Dedifferentiated amniotic fluid mesenchymal stem cell (primary cell): ENCODE measurements at regions not wholly inside any gene's neighbourhood (a gene's known extent, or its start where the extent isn't known, plus 50 kb on each side); places are given as distances from the start of the nearest gene placed in this dataset.
A peak's percentile ranks its signal among the peaks of the same experiment; 100 is the strongest.
"Not testable (repeated sequence)": the region's sequence is repeated elsewhere in the genome, so short reads cannot be mapped to it uniquely, and the experiment has no call there.

Source experiments
- DNase-seq: peaks from one replicate; pipeline ENCODE4 v3.0.0-alpha.2; 2016; ENCODE audit errors: extremely low spot score

DNA sequence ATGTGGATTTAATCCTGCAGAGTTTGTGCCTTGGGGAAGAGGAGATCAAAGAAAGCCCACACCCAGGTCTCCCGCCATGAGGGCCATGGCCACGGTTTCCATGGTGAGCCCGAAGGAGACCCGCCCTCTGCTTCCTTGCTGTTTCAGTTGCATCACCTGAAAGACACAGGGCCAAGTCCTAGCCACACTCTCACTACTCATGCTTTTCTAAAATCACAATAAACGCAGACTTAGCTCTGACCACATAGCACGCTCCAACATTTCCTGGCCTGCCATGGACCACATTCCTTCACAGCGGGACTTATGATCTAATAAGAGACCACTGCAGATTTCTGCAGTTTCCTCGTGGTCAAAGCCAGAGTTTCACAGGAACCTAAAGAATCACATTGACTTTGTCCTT is 426.0 kb upstream of the NR3C2 start:
- no peak for DNase-seq

DNA sequence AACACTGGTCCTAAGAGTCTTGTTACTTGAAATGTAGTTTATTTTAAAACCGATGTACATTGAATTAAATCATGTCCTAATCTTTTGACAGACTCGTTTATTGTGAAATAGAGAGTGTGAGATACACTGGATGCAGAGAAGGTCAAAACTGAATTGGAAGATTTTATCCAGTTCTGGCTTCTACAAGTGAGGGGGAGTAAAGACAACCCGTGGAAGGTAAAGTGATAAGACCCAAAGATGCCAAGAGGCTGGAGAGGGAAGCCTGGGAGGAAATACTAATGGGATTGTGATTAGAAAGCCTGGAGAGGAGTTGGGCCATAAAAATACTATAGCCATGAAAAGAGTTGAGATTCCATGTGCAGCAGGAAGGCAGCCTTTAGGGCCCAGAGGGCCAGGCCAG is 424.5 kb upstream of the NR3C2 start:
- no peak for DNase-seq

DNA sequence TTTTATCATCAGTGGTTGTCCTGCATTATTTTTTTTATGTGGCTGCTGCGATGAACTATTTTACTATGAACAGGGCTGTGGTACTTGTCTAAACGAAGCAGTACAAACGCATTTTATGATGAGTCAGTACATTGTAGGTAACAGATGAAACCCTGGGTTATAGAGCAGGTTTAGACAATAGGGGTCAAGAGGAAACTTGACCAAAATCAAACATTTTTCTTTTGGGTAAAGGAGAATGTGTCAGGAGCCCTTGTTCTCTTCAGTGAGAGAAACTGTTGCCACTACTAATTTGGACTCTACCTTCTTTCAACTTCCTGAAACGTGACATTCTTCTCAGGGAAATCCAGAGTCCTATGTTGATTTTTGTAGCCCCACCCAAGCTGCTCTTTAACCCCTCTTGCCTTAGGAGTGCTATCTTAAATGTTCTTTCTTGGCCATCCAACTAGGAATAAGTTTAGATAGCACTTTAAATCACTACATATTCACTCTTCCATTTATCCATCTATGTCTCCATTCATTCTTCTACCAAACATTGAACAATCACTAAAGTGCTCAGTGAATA is 415.8 kb upstream of the NR3C2 start:
- DNase-seq: no peak

DNA sequence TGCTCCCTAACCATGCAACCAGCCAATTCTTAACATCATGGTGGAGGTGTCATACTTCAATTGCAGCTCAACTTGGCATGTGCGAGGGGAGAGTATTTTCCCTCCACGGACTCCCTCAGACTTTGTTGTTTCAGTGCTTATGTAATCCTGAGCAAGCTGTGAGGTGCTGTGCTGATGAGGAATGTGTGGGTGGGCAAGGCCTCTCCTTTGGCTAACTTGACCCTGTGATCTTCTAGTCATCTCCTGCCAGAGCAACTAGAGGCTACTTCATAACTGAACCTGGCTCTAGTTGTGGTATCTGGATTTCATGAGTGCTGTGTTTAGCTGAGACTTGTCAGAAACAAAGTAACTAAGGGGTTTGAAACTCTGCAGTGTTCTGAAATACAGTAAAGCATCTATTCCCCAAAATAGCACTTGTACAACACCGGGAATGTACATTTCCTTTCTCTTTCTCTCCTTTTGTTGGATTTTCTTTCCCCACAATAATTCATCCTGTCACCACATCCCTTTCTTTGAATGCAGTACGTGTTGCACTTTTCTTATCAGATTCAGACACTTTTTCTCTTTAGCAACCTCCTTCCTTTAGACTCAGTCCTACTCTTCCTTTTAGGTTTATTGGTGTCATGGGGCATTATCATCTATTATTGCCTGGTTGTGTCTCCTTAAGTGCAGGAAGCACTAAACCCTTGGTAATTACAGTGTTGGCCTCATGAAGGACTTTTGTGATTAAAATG is 415.2 kb upstream of the NR3C2 start:
- no peak for DNase-seq

DNA sequence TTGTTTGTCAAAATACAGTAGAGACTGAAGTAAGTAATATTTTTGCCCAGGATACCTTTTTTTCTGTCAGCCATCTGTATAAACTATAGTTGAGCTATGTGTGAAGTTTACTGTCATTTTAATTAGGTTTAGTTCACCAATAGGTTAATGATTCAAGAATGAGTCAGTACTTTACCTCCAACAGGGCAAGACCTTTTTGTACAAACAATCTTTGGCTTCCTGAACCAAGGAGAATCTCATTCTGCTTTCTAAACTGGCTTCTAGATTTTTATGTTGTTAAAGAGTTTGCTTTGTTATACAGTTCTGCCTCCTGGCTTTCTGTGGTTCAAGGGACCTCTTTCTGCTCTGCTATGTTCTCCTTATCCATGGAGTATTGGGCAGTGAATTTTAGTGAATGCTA is 412.0 kb upstream of the NR3C2 start:
- DNase-seq: no peak

DNA sequence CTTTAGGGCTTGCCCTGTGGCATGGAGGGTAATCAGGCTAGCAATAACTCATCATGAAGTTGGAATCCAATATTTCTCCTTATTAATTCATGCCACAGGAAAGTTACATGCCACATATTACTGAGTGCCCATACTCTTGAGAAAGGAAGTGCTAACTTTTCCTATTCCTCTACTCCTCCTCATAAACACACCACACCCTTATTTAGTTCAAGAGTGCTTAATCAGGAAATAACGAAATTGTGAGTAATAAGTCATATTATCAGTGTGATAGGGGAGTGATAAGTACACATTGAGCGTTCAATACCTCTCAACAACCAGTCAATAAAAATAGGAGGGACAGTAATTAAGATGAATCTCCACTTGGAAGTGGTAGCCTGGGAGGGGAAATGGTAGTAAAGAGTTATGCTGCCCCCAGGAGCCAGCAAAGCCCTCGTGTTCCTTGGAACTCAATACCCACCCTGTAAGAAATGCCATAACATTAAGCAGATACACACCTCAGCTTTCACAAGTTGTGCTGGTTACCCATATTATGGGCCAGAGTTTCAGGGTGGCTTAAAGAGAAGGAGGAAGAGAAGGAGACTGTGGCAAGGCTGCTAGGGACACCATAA is 410.0 kb upstream of the NR3C2 start:
- DNase-seq: no peak

DNA sequence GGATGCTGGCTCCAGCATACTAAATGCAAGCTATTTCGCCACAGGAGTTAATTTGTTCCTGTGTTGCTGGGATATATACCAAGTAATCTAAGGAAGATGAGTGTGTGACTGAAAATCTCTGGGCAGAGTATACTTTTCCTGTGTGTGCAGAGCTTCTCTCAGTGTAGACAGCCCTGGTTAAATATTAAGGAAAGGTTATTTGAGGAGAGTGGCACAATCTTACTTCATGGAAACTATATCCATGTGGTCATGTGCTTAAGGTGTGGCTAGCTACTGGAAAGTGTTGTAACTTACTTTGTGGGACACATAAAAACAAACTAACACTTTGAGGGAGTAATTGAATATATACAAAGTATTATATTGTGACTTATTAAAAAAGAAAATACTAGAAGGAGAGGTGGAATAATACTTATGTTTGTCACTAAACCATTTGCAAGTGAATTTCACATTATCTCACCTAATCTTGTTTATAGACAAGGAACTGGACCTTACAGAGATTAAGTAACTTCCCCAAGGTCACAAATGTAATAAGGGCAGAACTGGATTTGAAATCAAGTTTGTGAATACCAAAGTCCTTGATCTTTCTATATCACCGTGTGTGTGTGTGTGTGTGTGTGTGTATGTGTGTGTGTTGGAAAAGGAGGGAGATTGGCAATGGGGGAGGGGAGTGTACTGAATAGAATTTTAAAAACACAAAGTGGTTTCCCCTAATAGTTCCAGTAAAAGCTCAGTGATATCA is 408.2 kb upstream of the NR3C2 start:
- no peak for DNase-seq

DNA sequence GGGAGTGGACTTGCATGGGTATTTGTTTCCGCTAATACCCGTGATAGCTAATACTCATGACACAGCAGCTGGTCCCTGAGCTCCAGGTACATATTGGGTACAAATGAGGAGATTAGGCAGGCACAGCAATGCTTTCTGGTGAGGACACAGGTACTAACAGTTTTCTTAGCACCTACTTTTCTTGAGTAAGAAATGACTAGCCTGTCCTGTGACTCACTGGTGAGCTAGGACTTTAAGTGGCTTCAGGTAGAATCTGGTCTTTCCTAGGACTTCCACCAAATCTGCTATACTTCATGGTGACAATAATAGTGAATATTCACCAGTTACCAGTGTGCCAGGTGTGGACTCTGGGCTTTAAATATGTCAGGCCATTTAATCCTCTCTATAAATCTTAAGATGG is 407.4 kb upstream of the NR3C2 start:
- DNase-seq: no peak

DNA sequence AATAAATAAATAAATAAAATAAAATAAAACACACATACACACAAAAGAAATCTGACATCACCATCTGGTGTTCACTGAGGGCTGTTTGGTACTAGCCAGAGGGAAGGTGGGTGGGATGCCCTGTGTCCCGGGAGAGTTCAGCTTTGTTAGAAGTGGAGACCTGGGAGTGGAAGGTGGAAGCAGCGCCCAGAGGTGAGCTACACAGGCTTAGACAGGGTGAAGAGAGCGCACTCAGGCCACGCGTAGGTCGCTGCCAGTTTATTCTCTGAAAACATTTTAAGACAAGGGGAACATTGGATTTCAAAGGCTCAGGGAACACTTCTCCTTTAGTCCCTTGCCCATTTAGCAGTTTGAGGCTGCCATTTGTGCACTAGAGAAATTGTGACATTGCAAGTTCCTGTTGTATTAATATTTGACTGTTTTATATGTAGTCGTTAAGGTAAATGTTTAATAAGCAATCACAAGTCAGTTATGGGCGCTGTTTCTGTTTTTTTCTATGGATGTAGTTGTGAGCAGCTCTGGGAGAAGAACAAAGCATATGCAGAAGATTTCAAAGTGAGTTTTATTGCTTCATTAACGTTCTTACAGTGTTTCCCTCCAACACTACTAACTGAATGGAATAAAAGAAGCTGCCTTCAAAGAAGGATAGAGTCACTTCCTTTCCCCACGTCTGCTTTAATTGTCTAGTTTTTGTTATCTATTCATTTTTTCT is 405.5 kb upstream of the NR3C2 start:
- DNase-seq: no peak

DNA sequence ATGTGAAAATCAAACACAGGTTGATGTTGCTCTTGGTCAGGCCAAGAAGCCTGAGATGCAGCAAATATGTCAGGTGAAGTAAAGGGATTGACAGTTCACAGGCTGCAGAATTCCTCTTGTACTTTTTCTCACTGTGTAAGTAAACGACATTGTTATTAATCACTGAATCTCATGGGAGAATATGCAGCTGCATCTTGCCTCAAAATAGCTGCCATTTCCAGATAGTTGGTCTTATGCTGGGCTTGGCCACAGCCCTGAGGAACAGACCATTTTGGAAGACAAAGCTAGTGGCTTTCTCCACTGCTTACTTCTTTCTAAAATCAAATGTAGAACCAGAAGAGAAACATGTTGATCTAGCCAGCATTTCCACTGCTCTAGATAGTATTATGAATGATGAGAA is 403.4 kb upstream of the NR3C2 start:
- DNase-seq: no peak

DNA sequence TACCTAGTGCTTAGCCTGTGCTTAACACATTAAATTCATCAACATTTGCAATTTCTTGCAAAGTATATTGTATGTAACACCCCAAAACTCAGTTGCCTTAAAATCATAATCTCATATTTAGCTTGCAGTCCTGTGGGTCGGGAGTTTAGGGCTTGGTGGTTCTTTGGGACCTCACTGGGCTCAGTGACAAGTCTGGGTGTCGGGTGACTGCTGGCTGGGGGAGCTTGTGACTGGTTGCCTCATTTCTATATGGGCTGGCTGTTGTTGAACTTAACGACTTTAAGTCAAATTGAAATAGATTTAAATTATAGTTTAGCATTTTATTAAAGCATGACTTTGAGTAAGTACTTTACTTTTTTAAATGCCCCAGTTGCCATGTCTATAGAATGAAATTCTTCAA is 401.4 kb upstream of the NR3C2 start:
- DNase-seq: no peak

DNA sequence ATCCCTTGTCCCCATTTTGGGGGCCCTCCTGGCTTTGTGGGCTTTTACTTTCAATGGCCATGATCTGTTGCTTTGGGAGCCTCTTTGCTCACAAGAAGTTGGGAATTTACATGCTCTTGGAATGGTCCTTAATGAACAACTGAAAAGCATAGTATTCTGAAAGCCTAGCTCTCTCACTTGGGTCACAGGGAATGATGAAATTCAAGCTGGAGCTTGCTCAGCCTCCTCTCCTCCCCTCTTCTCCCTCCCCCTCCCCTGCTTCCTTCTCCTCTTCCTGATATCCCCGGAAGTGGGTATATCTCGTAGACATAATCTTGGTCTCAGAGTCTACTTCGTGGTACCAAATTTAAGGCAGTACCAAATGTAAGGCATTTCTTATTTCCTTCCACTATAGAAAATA is 400.6 kb upstream of the NR3C2 start:
- DNase-seq: no peak

DNA sequence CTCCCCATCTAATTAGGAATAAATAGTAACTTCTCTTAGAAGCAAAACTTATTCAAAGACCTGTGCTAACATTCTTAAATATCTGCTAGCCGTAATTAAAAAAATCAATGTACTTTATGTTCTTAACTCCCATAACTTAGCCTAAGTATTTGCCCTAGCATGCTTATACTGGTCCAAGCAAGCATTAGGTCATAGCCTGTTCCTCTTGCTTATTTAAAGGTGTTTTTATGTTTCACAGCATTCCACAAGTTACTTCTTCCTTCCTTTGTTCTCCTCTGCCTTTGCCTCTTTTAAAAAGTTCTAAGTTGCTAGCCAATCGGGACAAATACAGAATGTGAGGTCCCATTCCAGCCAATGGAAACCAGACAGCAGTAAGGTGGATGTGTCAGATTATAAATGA is 395.4 kb upstream of the NR3C2 start:
- not testable (repeated sequence) for DNase-seq

DNA sequence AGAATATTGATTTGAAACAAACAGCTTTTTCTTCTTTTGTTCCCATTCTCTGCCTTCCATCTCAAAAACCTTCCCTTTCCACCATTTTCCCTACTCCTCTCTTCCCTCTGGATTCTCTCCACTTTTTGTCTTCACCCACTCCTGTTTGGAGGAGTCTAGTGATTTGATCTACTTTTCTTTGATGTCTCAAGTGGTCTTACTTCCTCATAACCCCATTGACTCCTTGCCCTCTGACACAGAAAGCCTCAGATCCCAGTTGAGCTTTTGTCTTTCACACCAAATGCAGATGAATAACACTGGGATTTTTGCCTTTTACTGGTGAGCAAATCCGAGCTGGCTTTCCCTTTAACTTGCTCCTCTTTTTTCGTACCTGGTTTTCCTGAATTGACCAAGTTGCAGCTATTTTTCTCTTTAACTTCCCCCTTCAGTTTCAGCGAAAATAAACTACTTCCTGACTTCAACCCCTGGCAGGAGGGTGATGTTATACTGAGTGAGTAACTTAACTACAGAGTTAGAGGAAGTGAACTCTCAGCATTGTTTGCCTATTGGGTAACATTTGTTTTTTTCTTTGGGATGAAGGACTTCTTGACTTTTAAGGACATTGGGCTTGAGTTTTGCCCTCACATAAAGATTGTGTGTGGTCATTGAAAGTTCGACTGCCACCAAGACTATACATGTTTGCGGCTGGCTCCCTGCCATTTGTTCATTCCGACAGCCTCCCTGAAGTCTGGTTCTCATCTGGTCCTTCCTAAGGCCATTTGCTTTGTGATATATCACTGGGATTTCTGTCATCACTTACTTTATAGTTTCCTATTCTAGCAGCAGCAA is 392.8 kb upstream of the NR3C2 start:
- no peak for DNase-seq

DNA sequence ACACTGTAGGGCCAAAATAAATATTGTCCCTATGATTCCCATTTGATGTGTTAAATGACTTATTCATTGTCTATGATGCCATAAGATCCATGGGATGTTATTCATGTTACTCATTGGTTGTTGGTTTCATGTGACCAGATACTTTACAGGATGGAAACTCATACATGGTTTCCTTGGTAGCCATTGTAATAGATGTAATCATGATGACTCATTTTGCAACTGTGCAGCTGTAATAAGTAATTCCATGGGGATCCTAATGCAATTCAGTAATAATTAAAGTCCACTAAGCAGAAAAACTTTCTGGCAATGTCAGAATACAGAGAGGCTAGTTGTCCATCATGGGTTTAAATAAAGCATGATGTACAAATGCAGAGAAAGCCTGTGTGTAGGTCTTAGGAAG is 389.7 kb upstream of the NR3C2 start:
- DNase-seq: peak; percentile 51

DNA sequence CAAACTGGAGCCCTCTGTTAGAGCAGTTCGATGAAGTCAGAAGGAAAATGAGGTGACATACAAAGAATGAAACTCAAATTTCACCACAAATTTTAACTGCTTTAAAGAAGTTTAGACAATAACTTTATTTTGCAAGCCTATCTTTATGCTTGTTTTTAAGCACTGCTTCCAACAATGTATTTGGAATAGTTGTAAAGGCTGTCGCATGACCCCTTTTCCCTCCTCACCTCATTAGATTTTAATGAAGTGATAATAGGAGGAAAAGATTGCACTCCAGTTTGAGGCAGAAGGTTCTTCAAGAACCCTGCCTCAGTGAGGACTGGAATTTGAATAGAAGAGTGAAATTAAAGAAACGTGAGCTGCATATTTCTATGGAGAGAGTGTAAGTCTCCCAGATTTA is 386.1 kb upstream of the NR3C2 start:
- no peak for DNase-seq

DNA sequence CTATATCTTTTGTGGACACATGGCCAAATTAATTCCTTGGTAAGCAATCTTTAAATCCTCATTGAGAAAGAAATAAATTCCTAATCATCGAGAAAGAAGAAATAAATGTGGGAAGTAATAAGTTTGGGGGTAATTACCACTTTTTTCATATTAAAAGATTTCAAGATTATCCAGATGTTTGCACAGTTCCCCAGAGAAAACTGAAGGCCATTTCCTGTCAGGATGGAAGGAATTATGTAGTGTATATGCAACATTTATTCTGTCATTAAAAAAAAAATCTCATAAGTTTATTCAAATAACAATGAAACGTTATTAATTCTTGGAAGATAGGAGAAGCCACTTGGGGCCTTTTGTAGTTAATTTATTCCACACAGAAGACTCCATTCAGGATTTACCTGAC is 385.6 kb upstream of the NR3C2 start:
- DNase-seq: no peak

DNA sequence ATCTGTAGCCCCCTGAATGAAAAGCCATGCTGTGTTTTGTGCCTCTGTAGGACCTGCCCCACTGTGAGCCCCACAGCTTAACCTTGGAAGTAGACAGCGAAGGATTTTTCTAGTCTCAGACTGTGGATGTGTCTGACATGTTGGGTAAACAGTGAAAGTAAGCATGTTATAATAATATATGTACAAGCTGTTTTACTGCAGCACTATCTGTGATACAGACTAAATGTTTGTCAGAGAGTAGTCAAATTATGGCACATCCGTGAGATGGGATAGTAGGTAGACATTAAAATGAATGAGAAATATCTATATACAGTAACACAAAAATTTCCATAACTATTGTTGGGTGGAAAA is 381.2 kb upstream of the NR3C2 start:
- DNase-seq: no peak

DNA sequence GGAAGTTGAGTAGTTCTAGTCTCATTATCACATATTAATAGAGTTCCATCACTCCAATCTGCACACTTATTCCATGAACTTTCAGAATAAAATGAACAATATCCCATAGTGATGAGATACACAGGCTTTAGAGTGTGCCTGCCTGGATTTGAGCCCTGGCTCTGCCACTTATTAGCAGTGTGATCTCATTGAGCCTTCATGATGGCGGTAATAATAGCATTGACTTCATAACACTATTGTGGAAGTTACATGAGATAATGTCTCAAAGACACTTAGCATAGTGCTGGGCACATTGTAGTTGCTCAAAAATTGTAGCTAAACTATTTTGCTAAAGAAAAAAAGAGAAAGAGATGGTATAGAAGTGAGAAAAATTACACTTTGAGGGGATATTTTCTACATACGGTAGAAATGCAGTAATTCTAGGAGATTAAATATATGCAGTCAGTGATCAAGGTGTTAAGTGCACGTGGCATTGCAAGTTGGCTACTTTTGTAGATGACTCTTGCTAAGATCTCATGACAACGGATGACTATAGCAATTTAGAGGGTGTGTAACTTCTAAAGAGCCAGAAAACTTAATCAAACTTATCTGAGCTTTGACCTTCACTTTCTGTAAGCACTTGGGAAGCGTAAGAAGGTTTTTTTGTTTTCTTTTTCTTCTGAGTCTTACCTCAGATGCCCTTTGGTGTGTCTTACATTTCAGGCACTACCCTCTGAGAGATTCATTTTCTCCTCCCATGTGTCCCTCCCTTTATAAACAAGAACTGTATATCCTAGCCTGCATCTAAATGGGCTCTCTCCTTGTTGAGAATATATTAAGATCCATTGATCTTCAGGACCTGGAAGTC is 380.6 kb upstream of the NR3C2 start:
- no peak for DNase-seq

DNA sequence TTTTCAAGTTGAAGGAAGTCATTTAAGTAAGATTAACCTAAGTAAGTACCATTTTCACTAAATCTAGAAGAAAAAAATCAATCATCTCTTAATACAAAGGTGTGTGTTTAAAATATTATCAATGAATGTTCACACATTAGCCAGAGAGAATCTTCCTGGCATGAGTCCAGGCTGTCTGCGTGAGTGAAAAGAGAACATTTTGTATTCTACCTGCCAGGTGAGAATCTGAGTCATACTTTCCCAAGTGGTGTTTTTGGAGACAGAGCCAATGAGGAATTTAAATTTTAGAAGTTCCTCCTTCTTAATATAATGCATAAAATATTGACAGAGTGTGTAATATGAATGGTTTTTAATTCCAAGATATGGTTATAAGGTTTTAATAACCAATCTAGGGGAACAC is 371.8 kb upstream of the NR3C2 start:
- no peak for DNase-seq

DNA sequence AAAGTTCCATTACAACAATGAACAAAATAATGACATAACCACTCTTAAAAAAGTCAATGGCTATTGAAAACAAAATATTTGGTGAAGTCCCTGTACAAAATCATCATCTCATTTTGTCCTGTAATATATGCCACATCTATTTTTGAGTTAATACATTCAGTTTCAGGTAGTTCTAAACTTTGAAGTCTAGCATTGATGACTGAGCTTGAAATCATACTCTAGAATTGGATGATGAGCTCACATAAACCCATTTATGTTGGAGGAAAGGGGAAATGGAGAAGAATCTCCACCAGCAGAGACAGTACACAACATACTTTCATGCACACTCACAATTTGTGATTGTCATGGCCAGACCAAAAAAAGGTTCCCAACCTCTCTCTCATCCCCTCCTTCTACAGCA is 371.1 kb upstream of the NR3C2 start:
- DNase-seq: no peak
